EL (cell line): ENCODE measurements at regions not wholly inside any gene's neighbourhood (a gene's known extent, or its start where the extent isn't known, plus 50 kb on each side); places are given as distances from the start of the nearest gene placed in this dataset.
A peak's percentile ranks its signal among the peaks of the same experiment; 100 is the strongest.
"Not testable (repeated sequence)": the region's sequence is repeated elsewhere in the genome, so short reads cannot be mapped to it uniquely, and the experiment has no call there.

Experiments used
- DNase-seq: peaks from one replicate; pipeline ENCODE4 v3.0.0-alpha.2; 2016

DNA sequence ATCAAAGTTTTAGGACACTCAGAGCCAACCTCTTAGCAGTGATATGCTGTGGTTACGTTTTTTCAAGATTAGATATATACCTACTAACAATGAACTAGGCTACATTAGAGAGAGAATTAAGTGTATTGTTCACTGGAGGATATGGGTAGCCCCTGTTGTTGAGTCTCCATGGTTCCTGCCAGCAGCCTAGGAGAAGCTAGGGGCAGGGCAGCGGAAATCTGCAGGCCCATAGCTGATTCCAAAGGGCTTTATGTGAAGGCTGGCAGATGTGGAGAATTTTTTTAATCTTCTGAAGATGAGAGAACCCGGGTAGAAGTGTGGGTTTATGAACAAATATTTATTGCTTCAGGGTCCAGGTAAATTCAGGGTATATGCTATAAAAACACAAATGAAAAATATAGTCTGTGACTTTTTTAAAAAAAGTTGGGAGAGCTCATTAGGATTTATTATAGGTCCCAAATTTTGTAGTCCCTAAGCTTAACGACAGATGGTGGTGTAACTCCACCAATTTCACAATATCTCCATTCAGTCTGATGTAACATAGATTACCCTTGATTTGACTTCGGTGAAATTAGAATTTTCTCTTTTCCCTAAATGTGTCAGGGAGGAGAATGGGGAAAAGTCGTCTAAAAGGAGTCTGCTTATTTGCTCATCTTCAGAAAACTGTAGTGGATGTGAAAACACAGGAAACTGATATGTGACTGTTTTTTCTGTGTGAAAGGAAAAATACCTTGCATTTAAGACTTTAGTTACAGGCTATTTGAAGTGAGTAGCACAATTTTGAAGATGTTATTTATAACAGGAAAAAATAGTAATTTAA, 163.0 kb upstream of the PPP1R3A start:
- DNase-seq: peak; percentile 40

DNA sequence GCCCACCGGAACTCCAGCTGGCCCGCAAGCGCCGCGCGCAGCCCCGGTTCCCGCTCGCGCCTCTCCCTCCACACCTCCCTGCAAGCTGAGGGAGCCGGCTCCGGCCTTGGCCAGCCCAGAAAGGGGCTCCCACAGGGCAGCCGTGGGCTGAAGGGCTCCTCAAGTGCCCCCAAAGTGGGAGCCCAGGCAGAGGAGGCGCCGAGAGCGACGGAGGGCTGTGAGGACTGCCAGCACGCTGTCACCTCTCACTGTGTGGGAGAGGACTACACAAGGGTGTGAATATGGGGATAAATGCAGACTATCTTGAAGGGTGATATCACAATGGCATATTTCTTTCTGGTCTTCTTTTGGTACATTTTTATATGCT, 158.3 kb upstream of the PPP1R3A start:
- DNase-seq: not testable (repeated sequence)

- DNase-seq: not testable (repeated sequence)
Measured at GRCh38 chr7:114076392-114077157, 157.8 kb upstream of the PPP1R3A start.

DNA sequence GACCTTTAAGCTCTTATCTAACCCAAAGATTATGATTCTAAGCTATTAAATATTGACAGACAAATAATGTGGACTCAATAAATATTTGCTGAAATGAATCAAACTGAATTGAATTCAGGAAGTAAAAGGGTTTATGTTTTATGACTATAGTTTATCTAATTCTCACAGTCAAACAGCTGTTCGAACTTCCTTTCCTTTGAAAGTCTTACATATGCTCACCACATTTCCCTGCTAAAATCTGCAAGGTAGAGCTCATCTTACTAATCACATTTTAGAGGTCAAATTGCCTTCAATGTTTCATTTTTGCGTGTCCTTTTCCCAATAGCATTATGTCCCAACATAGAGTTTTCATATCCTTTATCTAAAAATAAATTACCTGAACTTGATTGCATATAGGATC, 154.9 kb upstream of the PPP1R3A start:
- no peak for DNase-seq

DNA sequence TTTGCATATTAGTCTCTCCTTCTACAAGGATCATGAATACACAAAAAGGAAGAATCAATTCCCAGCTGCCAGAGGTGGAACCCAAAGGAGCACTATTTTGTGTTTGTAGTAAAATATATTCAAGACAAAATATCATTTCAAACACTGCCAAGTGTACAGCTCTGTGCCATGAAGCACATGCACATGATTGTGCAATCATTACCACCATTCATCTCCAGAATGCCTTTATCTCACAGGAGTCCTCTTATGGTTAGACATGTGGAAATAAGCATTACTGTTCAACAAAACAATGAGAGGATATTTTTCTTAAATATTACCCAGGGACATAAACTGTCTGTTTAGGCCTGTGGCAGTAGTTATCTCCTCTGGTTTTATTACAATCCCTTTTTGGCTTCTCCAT, 151.4 kb upstream of the PPP1R3A start:
- no peak for DNase-seq

DNA sequence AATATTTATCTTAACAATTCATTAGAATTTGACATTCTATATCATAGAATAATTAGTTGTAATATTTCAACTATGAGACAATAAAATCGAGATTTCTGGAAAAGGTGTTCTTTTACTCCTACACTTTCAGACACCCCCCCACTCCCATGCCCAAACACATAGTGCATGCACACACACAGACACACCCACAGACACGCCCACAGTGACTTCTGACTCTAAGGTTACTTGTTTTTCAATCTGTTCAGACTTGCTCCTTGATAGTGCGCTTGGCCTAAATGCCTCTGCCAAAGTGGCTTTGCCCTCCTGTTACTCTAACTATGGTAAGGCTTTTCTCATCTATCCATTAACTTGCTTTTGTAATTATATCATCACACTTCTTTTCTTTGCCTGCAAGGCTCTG, 144.0 kb upstream of the PPP1R3A start:
- no peak for DNase-seq

DNA sequence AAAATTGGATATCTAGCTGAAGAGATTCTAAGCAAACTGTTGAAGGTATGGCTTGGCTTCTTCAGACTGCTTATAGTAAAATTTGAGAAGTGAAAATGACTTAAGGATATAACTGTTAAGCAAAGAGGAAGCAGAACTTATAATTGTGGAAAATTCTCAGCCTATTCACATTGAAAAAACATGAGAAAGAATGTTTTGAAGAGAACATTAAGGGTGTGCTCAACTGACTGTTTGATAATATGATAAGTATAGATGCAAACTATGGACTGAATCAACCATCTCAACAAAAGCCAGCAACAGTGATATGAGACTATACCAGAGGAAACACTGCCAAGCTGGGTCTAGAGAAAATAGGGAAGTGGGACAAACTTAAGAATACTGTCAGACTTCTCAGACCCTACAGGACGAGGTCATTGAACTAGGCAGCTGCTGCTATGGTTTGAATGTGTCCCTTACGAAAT, 133.1 kb upstream of the PPP1R3A start:
- DNase-seq: no peak

DNA sequence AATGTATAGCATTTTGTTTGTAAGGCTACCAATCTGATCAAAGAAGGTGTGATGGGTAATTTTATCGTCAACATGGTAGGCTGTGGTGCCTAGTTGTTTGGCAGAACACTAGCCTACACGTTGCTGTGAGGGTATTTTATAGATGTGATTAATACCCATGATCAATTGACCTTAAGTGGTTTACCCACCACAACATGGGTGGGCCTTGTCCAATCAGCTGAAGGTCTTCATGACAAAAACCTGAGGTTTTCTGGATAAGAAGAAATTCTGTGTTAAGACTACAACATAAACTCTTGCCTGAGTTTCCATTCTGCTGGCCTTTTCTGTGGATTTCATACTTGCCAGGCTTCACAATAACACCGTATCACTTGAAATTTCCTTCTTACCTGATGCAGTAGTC, 131.8 kb upstream of the PPP1R3A start:
- DNase-seq: no peak

GRCh38 chr7:114048386-114049235, 129.8 kb upstream of the PPP1R3A start:
- DNase-seq: peak; percentile 29

DNA sequence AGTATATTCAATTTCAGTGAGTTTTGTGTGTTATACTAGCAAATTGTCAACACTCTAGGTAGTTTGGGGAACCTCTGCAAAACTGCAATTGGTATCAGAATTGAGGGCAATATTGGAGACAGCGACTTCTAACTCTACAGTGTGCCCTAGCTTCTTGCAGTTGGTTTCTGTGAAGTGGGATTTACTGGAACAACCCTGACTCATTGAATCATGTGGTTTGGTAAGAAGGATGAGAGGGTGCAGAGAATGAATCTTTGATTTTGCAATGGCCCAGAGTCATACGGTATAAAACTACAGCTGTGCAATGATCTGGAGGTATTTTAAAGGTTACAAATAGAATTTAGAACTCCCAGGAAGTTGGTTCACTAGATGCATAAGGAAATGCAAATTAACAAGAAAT, 129.1 kb upstream of the PPP1R3A start:
- peak; percentile 30 for DNase-seq

- DNase-seq: no peak
Measured at GRCh38 chr7:114033475-114033874, 114.7 kb upstream of the PPP1R3A start.

DNA sequence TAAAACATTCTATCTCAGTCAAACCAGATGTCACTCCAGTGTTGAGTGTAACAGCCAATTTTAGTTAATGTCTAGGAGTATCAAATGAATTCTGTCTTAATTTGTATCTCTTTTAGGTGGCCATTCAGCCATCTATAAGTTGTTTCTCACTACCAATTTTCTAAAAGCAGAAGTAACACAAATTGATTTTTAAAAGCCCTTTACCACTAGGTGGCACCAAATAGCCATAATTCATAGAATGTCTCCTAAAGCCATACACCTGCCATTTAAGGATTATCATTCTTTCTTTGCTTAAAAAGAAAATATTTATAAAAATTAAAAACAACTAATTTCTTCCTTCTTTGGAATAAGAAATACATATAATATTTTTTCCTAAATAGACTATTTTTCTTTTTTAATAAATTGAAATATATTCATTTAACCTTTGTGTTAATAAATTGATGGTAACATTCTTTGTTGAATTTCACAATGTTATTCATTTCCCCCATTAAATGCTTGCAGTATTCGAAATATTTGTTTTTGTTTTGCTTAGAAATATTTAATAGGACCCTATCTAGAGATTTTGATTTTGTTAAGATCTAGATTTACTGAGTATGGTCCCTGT, 107.8 kb upstream of the PPP1R3A start:
- DNase-seq: peak; percentile 45

DNA sequence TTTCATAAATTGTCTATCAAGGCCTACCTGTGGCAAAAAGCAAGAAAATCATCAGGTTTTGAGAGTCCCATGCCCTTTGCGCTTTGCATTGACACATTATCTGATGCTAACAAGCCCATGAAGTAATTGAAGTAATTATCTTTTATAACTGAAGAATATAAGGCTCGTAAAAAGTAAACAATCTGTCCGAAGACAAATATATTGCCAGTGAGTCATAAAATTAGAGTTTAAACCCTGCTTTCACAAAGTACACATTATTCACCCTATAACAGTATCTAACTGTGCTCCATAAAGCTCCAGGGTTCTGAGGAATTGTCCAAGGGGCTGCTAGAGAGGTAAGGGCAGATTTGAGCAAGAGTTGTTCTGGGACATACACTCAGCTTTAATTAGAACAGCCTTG, 102.3 kb upstream of the PPP1R3A start:
- DNase-seq: no peak

GRCh38 chr7:114008696-114009095, 89.9 kb upstream of the PPP1R3A start:
- DNase-seq: no peak

GRCh38 chr7:114007386-114007785, 88.6 kb upstream of the PPP1R3A start:
- DNase-seq: no peak

GRCh38 chr7:113998934-113999333, 80.1 kb upstream of the PPP1R3A start:
- no peak for DNase-seq

DNA sequence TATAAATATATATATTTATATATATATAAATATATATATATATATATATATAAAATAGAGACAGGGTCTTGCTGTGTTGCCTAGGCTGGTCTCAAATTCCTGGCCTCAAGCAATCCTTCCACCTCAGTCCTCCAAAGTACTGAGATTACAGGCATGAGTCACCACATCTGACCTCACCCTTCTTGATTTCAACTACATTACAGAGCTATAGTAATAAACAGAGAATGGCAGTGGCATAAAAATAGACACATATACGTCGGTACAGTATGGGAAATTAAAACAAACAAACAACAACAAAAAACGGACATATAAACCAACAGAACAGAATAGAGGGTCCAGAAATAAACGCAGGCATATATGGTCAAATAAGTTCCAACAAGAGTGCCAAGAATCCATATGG, 77.6 kb upstream of the PPP1R3A start:
- peak; percentile 1 for DNase-seq

GRCh38 chr7:113986216-113986615, 67.4 kb upstream of the PPP1R3A start:
- DNase-seq: no peak

DNA sequence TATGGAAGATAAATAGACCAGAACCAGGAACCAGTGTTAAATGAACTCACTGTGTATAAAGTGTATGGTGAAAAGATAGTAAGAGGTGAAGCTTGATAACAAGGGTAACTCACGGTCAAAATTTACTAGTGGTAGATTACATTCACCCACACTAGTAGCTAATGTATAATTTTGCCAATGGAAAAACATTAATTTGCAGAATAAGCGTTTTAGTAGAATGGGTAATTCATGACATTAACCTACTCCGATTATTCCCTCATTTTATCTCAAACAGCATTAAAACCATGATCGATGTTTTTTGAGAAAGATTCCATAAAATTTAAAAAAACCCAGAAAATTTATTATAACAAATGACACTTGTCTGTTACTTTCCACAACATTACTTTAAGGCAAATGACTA, 57.7 kb upstream of the PPP1R3A start:
- DNase-seq: no peak

GRCh38 chr7:113968713-113969112, 49.9 kb upstream of the PPP1R3A start:
- no peak for DNase-seq
